Cardiac muscle cell (in vitro differentiated cells and primary cell): ENCODE measurements at regions not wholly inside any gene's neighbourhood (a gene's known extent, or its start where the extent isn't known, plus 50 kb on each side); places are given as distances from the start of the nearest gene placed in this dataset.
A peak's percentile ranks its signal among the peaks of the same experiment; 100 is the strongest.
"Not testable (repeated sequence)": the region's sequence is repeated elsewhere in the genome, so short reads cannot be mapped to it uniquely, and the experiment has no call there.

ENCODE experiments used
- DNase-seq, 2 donors: peaks; one replicate each; pipeline versions ENCODE4 v3.0.0 to v3.0.0-alpha.2; 2010 to 2017; ENCODE audit warnings: low read depth in 1 of 2, low spot score in 1 of 2
- H3K27ac ChIP-seq: fragments of 200-600 bp; sonication (generic); 2 replicates; pipeline ENCODE4 v1.5.1; 2016
- H3K27me3 ChIP-seq: fragments of 200-600 bp; sonication (generic); 2 replicates; pipeline ENCODE4 v1.6.0; 2016; ENCODE audit warnings: control low read depth
- H3K36me3 ChIP-seq: fragments of 200-600 bp; sonication (generic); 2 replicates; pipeline ENCODE4 v1.5.1; 2016; ENCODE audit warnings: control low read depth
- H3K4me1 ChIP-seq: fragments of 200-600 bp; sonication (generic); 2 replicates; pipeline ENCODE4 v1.8.1; 2017; ENCODE audit warnings: low read depth, mild to moderate bottlenecking, mixed run types
- H3K4me3 ChIP-seq: fragments of 200-600 bp; sonication (generic); 2 replicates; pipeline ENCODE4 v1.5.1; 2016; ENCODE audit warnings: mild to moderate bottlenecking
- H3K9me3 ChIP-seq: fragments of 200-600 bp; sonication (generic); 2 replicates; pipeline ENCODE4 v1.5.1; 2017; ENCODE audit warnings: low read depth, mild to moderate bottlenecking, control low read depth
- CTCF ChIP-seq: IDR thresholded peaks from 2 replicates; pipeline ENCODE4 v1.5.1; 2012; ENCODE audit warnings: low read depth, mild to moderate bottlenecking, low read length

- H3K27ac ChIP-seq, result peak overlapping the region; percentile 47
- no peak for DNase-seq
- no peaks in the 10 kb centered on the region for H3K27me3 ChIP-seq
- no peak for TF ChIP-seq CTCF
- H3K36me3 ChIP-seq, result no peaks in the 10 kb centered on the region
- no peak overlapping the region for H3K4me3 ChIP-seq
- no peaks in the 10 kb centered on the region for H3K9me3 ChIP-seq
- peaks cover 8% of the 10 kb centered on the region for H3K4me1 ChIP-seq
Measured at GRCh38 chr2:211204902-211205301, 648.5 kb downstream of the CPS1 start.

GRCh38 chr2:211205358-211205757, 649.0 kb downstream of the CPS1 start:
- Histone ChIP-seq H3K27ac (no peak overlapping the region), H3K27me3 (no peaks in the 10 kb centered on the region), H3K36me3 (no peaks in the 10 kb centered on the region), H3K4me1 (peaks cover 8% of the 10 kb centered on the region), H3K9me3 (no peaks in the 10 kb centered on the region), H3K4me3 (no peak overlapping the region)
- DNase-seq, result no peak
- TF ChIP-seq CTCF, result no peak

- no peaks in the 10 kb centered on the region for H3K36me3 ChIP-seq
- no peak for TF ChIP-seq CTCF
Measured at GRCh38 chr2:211205836-211206235, 649.4 kb downstream of the CPS1 start.

GRCh38 chr2:211216221-211216620, 659.8 kb downstream of the CPS1 start:
- DNase-seq, result peak in 1 of 2 donors; percentile 6
- no peak for TF ChIP-seq CTCF
- no peak overlapping the region for H3K27ac ChIP-seq

More at GRCh38 chr2:211205836-211206235, 649.4 kb downstream of the CPS1 start:
- no peak for DNase-seq
- Histone ChIP-seq H3K9me3 (no peaks in the 10 kb centered on the region), H3K4me1 (peaks cover 8% of the 10 kb centered on the region), H3K27me3 (no peaks in the 10 kb centered on the region), H3K27ac (no peak overlapping the region), H3K4me3 (no peak overlapping the region)

GRCh38 chr2:211219548-211219947, 663.1 kb downstream of the CPS1 start:
- H3K36me3 ChIP-seq, H3K27me3 ChIP-seq, DNase-seq, H3K9me3 ChIP-seq, H3K4me3 ChIP-seq, H3K27ac ChIP-seq, H3K4me1 ChIP-seq: not testable (repeated sequence)

More at GRCh38 chr2:211216221-211216620, 659.8 kb downstream of the CPS1 start:
- Histone ChIP-seq H3K36me3 (no peaks in the 10 kb centered on the region), H3K27me3 (no peaks in the 10 kb centered on the region), H3K9me3 (no peaks in the 10 kb centered on the region), H3K4me1 (no peaks in the 10 kb centered on the region), H3K4me3 (no peak overlapping the region)

- no peak for TF ChIP-seq CTCF
- H3K4me3 ChIP-seq, result no peak overlapping the region
- H3K36me3 ChIP-seq, result no peaks in the 10 kb centered on the region
- no peaks in the 10 kb centered on the region for H3K27me3 ChIP-seq
- DNase-seq, result no peak
- no peak overlapping the region for H3K27ac ChIP-seq
- H3K4me1 ChIP-seq, result no peaks in the 10 kb centered on the region
- H3K9me3 ChIP-seq, result no peaks in the 10 kb centered on the region
Measured at GRCh38 chr2:211225784-211226183, 669.4 kb downstream of the CPS1 start.
